Karpas-422 (cell line): ENCODE measurements at regions not wholly inside any gene's neighbourhood (a gene's known extent, or its start where the extent isn't known, plus 50 kb on each side); places are given as distances from the start of the nearest gene placed in this dataset.

ENCODE experiments used
- DNase-seq: peaks from one replicate; pipeline ENCODE4 v3.0.0-alpha.2; 2015
- H2AFZ ChIP-seq: fragments of 200-600 bp; sonication (generic); 2 replicates; pipeline ENCODE4 v1.6.1; 2014; ENCODE audit warnings: antibody characterized with exemption, low read length, mixed read lengths
- H3K27ac ChIP-seq: fragments of 200-600 bp; sonication (generic); 2 replicates; pipeline ENCODE4 v1.5.1; 2014; ENCODE audit warnings: mild to moderate bottlenecking, low read length, moderate library complexity
- H3K27me3 ChIP-seq: fragments of 200-600 bp; sonication (generic); 2 replicates; pipeline ENCODE4 v1.6.1; 2014; ENCODE audit warnings: low read length, mixed read lengths
- H3K36me3 ChIP-seq: fragments of 200-600 bp; sonication (generic); 2 replicates; pipeline ENCODE4 v1.6.1; 2014; ENCODE audit warnings: low read length, mixed read lengths; ENCODE audit not compliant: insufficient read depth
- H3K4me1 ChIP-seq: fragments of 200-600 bp; sonication (generic); 2 replicates; pipeline ENCODE4 v1.6.1; 2014; ENCODE audit warnings: mild to moderate bottlenecking, low read length, mixed read lengths
- H3K4me2 ChIP-seq: fragments of 200-600 bp; sonication (generic); 2 replicates; pipeline ENCODE4 v1.6.1; 2014; ENCODE audit warnings: low read length, low read depth, mild to moderate bottlenecking; ENCODE audit not compliant: poor library complexity, severe bottlenecking
- H3K4me3 ChIP-seq: fragments of 200-600 bp; sonication (generic); 2 replicates; pipeline ENCODE4 v1.5.1; 2014; ENCODE audit warnings: mild to moderate bottlenecking, antibody characterized with exemption, low read length, mixed read lengths
- H3K79me2 ChIP-seq: fragments of 200-600 bp; sonication (generic); 2 replicates; pipeline ENCODE4 v1.6.1; 2014; ENCODE audit warnings: mild to moderate bottlenecking, low read length, mixed read lengths
- H3K9ac ChIP-seq: fragments of 200-600 bp; sonication (generic); 2 replicates; pipeline ENCODE4 v1.6.0; 2014; ENCODE audit warnings: low read length
- H3K9me2 ChIP-seq: fragments of 200-600 bp; sonication (generic), shearing (Covaris generic); replicated peaks from 2 replicates; pipeline ENCODE4 v1.6.0; 2014; ENCODE audit warnings: mild to moderate bottlenecking, low read length, moderate library complexity; ENCODE audit not compliant: insufficient read depth
- H3K9me3 ChIP-seq: fragments of 300-700, 200-600 bp; sonication (generic); 2 replicates; pipeline ENCODE4 v1.6.1; 2014; ENCODE audit warnings: low read length, mixed read lengths
- H4K20me1 ChIP-seq: fragments of 200-600 bp; sonication (generic); 2 replicates; pipeline ENCODE4 v1.6.1; 2014; ENCODE audit warnings: mild to moderate bottlenecking, antibody characterized with exemption, low read length, low read depth; ENCODE audit not compliant: insufficient read depth

- no peaks in the 10 kb centered on the region for H3K9me2 ChIP-seq
- no peak overlapping the region for H3K9ac ChIP-seq
- H3K4me3 ChIP-seq: no peak overlapping the region
Measured at GRCh38 chr6:48904809-48905208, 558.2 kb downstream of the MMUT start.

GRCh38 chr6:48894469-48894868 lies 568.6 kb downstream of the MMUT start:
- Histone ChIP-seq H3K4me1 (no peaks in the 10 kb centered on the region), H3K79me2 (no peaks in the 10 kb centered on the region)

More at GRCh38 chr6:48904809-48905208, 558.2 kb downstream of the MMUT start:
- Histone ChIP-seq H2AFZ (no peak overlapping the region), H3K4me2 (no peak overlapping the region), H3K9me3 (no peaks in the 10 kb centered on the region), H3K36me3 (no peaks in the 10 kb centered on the region), H3K79me2 (no peaks in the 10 kb centered on the region), H3K27ac (no peak overlapping the region), H3K27me3 (no peaks in the 10 kb centered on the region), H4K20me1 (no peaks in the 10 kb centered on the region), H3K4me1 (no peaks in the 10 kb centered on the region)
- no peak for DNase-seq

DNA sequence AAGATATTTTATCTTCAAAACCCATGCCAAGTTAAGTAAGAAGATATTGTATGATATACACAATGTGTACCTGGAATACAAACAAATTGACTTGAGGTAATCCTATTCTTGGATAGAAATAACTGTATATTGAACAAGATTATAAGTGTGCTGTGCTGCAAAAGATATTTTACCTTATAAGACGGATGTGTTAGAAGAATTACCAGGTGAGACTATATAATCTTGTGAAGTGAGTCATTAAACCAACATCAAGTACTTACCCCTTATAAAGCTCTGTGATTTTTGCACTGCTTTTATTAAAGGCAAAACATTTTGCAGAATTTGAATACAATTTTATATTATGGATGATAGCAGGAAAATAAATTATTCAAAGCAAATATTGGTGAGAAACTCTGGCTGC lies 570.0 kb downstream of the MMUT start:
- H3K4me1 ChIP-seq: no peaks in the 10 kb centered on the region
- no peak overlapping the region for H3K4me3 ChIP-seq
- H2AFZ ChIP-seq: no peak overlapping the region
- no peaks in the 10 kb centered on the region for H3K9me3 ChIP-seq
- 0 out of 2 replicates have a peak, but pooled peaks cover 3% of the 10 kb centered on the region for H3K27me3 ChIP-seq
- H3K79me2 ChIP-seq: no peaks in the 10 kb centered on the region
- no peaks in the 10 kb centered on the region for H3K9me2 ChIP-seq
- DNase-seq: no peak
- H3K9ac ChIP-seq: no peak overlapping the region
- no peak overlapping the region for H3K27ac ChIP-seq
- H3K4me2 ChIP-seq: no peak overlapping the region
- no peaks in the 10 kb centered on the region for H3K36me3 ChIP-seq
- H4K20me1 ChIP-seq: no peaks in the 10 kb centered on the region

More at GRCh38 chr6:48894469-48894868, 568.6 kb downstream of the MMUT start:
- Histone ChIP-seq H2AFZ (no peak overlapping the region), H3K9ac (no peak overlapping the region), H3K27me3 (0 out of 2 replicates have a peak, but pooled peaks cover 3% of the 10 kb centered on the region), H3K9me3 (no peaks in the 10 kb centered on the region), H4K20me1 (no peaks in the 10 kb centered on the region), H3K9me2 (no peaks in the 10 kb centered on the region), H3K4me3 (no peak overlapping the region), H3K27ac (no peak overlapping the region), H3K4me2 (no peak overlapping the region), H3K36me3 (no peaks in the 10 kb centered on the region)
- no peak for DNase-seq

GRCh38 chr6:48891308-48891707 lies 571.7 kb downstream of the MMUT start:
- H3K9me3 ChIP-seq: no peaks in the 10 kb centered on the region
- H3K4me1 ChIP-seq: no peaks in the 10 kb centered on the region
- H3K36me3 ChIP-seq: no peaks in the 10 kb centered on the region
- no peaks in the 10 kb centered on the region for H3K79me2 ChIP-seq
- no peak overlapping the region for H3K9ac ChIP-seq
- H3K27ac ChIP-seq: no peak overlapping the region
- H4K20me1 ChIP-seq: no peaks in the 10 kb centered on the region
- no peak overlapping the region for H3K4me2 ChIP-seq
- H3K27me3 ChIP-seq: 0 out of 2 replicates have a peak, but pooled peaks cover 3% of the 10 kb centered on the region
- no peak overlapping the region for H3K4me3 ChIP-seq
- DNase-seq: no peak
- no peaks in the 10 kb centered on the region for H3K9me2 ChIP-seq
- H2AFZ ChIP-seq: no peak overlapping the region

- H4K20me1 ChIP-seq: no peaks in the 10 kb centered on the region
- no peak for DNase-seq
- no peaks in the 10 kb centered on the region for H3K36me3 ChIP-seq
- H3K27ac ChIP-seq: no peak overlapping the region
- H3K9me2 ChIP-seq: no peaks in the 10 kb centered on the region
- no peak overlapping the region for H3K4me3 ChIP-seq
- no peaks in the 10 kb centered on the region for H3K4me1 ChIP-seq
- no peaks in the 10 kb centered on the region for H3K9me3 ChIP-seq
- no peaks in the 10 kb centered on the region for H3K79me2 ChIP-seq
- H3K9ac ChIP-seq: no peak overlapping the region
- no peak overlapping the region for H3K4me2 ChIP-seq
- H2AFZ ChIP-seq: no peak overlapping the region
- H3K27me3 ChIP-seq: 0 out of 2 replicates have a peak, but pooled peaks cover 3% of the 10 kb centered on the region
Measured at GRCh38 chr6:48889429-48889828, 573.6 kb downstream of the MMUT start.

DNA sequence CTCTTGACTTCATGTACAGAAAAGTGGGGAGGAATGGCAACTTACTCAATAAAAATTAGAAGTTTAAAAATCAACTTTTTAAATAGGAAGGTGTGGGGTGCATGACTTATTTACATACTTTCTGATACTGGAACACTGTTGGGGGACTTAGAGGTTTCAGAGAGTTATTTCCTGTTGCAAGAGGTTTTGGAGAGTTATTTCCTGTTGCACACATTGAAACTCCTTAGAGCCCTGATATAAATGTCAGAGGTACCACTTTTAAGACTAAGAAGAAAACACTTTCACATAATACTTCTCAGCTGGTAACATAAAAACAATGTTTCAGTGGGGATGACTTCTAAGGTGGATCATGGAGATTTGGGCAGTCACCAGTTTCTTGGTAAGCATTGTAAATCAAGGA lies 579.9 kb downstream of the MMUT start:
- no peaks in the 10 kb centered on the region for H3K4me1 ChIP-seq
- H3K27ac ChIP-seq: no peak overlapping the region
- no peak overlapping the region for H2AFZ ChIP-seq
- H3K4me2 ChIP-seq: no peak overlapping the region
- H3K9ac ChIP-seq: no peak overlapping the region
- DNase-seq: no peak
- H3K79me2 ChIP-seq: no peaks in the 10 kb centered on the region
- no peaks in the 10 kb centered on the region for H3K36me3 ChIP-seq
- no peaks in the 10 kb centered on the region for H3K27me3 ChIP-seq
- H4K20me1 ChIP-seq: no peaks in the 10 kb centered on the region
- no peaks in the 10 kb centered on the region for H3K9me3 ChIP-seq
- no peaks in the 10 kb centered on the region for H3K9me2 ChIP-seq
- no peak overlapping the region for H3K4me3 ChIP-seq

GRCh38 chr6:48881551-48881950 lies 581.5 kb downstream of the MMUT start:
- no peaks in the 10 kb centered on the region for H3K36me3 ChIP-seq
- H2AFZ ChIP-seq: no peak overlapping the region
- H3K27me3 ChIP-seq: no peaks in the 10 kb centered on the region
- H3K9me3 ChIP-seq: no peaks in the 10 kb centered on the region
- no peak overlapping the region for H3K9ac ChIP-seq
- DNase-seq: no peak
- no peaks in the 10 kb centered on the region for H3K4me1 ChIP-seq
- H3K4me2 ChIP-seq: no peak overlapping the region
- no peak overlapping the region for H3K4me3 ChIP-seq
- no peaks in the 10 kb centered on the region for H3K9me2 ChIP-seq
- no peaks in the 10 kb centered on the region for H4K20me1 ChIP-seq
- no peak overlapping the region for H3K27ac ChIP-seq
- H3K79me2 ChIP-seq: no peaks in the 10 kb centered on the region

GRCh38 chr6:48869595-48869994 lies 593.5 kb downstream of the MMUT start:
- H3K27me3 ChIP-seq: no peaks in the 10 kb centered on the region
- no peak overlapping the region for H3K4me3 ChIP-seq
- H3K9ac ChIP-seq: no peak overlapping the region
- H2AFZ ChIP-seq: no peak overlapping the region
- H4K20me1 ChIP-seq: no peaks in the 10 kb centered on the region
- no peaks in the 10 kb centered on the region; the same call in 1 of the 2 replicates for H3K9me2 ChIP-seq
- no peaks in the 10 kb centered on the region for H3K79me2 ChIP-seq
- no peaks in the 10 kb centered on the region for H3K4me1 ChIP-seq
- no peak overlapping the region for H3K4me2 ChIP-seq
- no peaks in the 10 kb centered on the region for H3K9me3 ChIP-seq
- no peaks in the 10 kb centered on the region for H3K36me3 ChIP-seq
- DNase-seq: no peak
- H3K27ac ChIP-seq: no peak overlapping the region

GRCh38 chr6:48866682-48867081 lies 596.4 kb downstream of the MMUT start:
- Histone ChIP-seq H3K4me1 (no peaks in the 10 kb centered on the region), H4K20me1 (no peaks in the 10 kb centered on the region), H3K27ac (no peak overlapping the region), H3K9ac (no peak overlapping the region), H3K9me3 (no peaks in the 10 kb centered on the region), H3K4me3 (no peak overlapping the region), H3K79me2 (no peaks in the 10 kb centered on the region), H3K9me2 (no peaks in the 10 kb centered on the region; the same call in 1 of the 2 replicates), H3K36me3 (no peaks in the 10 kb centered on the region), H2AFZ (no peak overlapping the region), H3K27me3 (no peaks in the 10 kb centered on the region), H3K4me2 (no peak overlapping the region)
- no peak for DNase-seq
